ENCODE measurements at regions not wholly inside any gene's neighbourhood (a gene's known extent, or its start where the extent isn't known, plus 50 kb on each side); places are given as distances from the start of the nearest gene placed in this dataset.
"Not testable (repeated sequence)": the region's sequence is repeated elsewhere in the genome, so short reads cannot be mapped to it uniquely, and the experiment has no call there.

DNA sequence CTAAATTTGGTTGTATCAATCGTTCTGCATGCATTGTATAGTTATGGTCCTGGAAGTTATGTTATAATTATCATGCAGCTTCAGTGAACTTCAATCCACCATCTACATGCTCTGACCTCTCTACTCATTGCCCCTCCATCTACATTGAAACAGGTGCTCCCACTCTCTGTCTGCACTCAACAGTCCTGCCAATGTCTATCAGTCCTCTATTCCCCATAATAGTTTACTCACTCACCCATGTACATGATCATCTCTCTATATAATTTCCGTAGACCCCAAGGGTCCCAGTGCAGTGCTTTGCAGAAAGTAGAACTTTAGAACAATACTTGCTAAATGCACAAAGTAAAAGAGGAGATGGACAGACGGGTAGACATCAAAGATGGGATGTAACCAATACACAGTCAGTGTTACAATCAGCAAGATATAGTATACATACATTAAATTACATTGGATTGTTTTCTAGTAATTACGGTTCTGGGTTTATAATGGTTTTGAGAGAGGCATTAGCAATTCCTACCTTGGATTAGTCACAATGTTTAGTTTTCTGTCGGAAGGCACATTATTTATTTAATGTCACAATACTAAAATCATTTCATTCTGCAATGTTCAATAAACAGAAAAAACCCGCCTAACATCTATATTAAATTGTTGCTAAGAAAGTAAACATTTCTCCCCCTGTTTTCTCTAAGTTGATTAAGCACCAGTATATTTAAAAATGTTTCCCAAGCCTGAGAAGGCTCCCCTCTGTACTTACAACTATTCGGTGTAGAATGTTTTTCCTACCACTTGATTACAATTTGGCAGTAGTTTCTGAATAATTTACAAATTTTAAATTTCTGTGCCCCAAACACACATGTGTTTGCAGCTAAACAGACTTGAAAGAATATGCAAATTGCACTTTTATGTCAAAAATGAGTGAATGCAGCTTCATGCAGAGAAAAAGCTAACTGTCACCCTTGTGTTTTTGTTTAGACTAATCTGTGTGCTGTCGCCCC, 94.4 kb upstream of the SIX2 start:
- Mint-ChIP-seq H3K36me3 (ENCODE audit: unreplicated experiment) (no peaks in the 10 kb centered on the region), H3K27ac (ENCODE audit: unreplicated experiment) (no peak overlapping the region), H3K4me1 (ENCODE audit: unreplicated experiment) (peaks cover 15% of the 10 kb centered on the region)

DNA sequence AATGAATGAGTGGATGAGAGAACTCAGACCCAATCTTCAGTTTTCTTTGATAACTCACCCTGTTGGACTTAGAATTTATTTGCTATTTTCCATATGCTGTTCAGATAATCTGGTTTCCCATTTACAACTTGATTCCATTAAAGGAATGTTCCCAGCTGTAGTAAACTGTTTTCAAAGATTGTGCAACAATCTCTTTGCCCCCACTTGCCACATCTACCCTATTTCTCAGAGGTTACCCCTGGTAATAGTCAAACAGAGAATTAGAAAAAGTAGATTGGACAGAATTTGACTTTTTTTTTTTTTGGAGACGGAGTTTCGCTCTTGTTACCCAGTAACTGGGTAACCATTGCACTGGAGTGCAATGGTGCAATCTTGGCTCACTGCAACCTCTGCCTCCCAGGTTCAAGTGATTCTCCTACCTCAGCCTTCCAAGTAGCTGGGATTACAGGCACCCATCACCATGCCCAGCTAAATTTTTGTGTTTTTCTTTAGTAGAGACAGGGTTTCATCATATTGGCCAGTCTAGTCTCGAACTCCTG, 93.4 kb upstream of the SIX2 start:
- Mint-ChIP-seq H3K27ac (ENCODE audit: unreplicated experiment) (no peak overlapping the region), H3K36me3 (ENCODE audit: unreplicated experiment) (no peaks in the 10 kb centered on the region), H3K27me3 (ENCODE audit: unreplicated experiment) (no peaks in the 10 kb centered on the region), H3K4me1 (ENCODE audit: unreplicated experiment) (peaks cover 15% of the 10 kb centered on the region), H3K4me3 (ENCODE audit: unreplicated experiment) (no peak overlapping the region), H3K9me3 (ENCODE audit: unreplicated experiment) (peaks cover 3% of the 10 kb centered on the region)
- no peak for DNase-seq (ENCODE audit: extremely low spot score, unreplicated experiment)
- TF ChIP-seq, protein P1, sequence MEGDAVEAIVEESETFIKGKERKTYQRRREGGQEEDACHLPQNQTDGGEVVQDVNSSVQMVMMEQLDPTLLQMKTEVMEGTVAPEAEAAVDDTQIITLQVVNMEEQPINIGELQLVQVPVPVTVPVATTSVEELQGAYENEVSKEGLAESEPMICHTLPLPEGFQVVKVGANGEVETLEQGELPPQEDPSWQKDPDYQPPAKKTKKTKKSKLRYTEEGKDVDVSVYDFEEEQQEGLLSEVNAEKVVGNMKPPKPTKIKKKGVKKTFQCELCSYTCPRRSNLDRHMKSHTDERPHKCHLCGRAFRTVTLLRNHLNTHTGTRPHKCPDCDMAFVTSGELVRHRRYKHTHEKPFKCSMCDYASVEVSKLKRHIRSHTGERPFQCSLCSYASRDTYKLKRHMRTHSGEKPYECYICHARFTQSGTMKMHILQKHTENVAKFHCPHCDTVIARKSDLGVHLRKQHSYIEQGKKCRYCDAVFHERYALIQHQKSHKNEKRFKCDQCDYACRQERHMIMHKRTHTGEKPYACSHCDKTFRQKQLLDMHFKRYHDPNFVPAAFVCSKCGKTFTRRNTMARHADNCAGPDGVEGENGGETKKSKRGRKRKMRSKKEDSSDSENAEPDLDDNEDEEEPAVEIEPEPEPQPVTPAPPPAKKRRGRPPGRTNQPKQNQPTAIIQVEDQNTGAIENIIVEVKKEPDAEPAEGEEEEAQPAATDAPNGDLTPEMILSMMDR (IDR thresholded peaks at IDR 0.05) = no peak

More for the DNA sequence above, 94.4 kb upstream of the SIX2 start:
- Mint-ChIP-seq H3K9me3 (ENCODE audit: unreplicated experiment) (peaks cover 3% of the 10 kb centered on the region), H3K27me3 (ENCODE audit: unreplicated experiment) (no peaks in the 10 kb centered on the region), H3K4me3 (ENCODE audit: unreplicated experiment) (no peak overlapping the region)
- TF ChIP-seq, protein P1 (IDR thresholded peaks at IDR 0.05) = no peak
- no peak for DNase-seq (ENCODE audit: extremely low spot score, unreplicated experiment)

DNA sequence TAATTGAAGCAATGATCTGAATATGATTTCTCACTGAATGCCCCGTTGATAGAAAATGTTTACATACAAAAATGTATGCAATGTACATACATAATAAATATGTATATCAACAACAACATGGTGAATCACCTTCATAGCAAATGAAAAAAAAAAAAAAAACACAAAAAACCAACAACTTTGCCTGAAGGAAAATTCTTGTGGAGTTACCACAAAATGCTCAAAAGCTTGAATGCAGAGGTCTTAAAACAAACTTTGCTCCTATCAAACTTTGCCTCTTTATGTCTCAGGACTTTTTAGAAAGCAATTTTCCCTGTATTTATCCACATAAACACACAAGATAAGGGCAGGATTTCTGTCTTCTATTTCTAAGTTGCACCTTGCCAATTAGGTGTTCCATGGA, 92.9 kb upstream of the SIX2 start:
- Mint-ChIP-seq H3K36me3 (ENCODE audit: unreplicated experiment) (no peaks in the 10 kb centered on the region), H3K27ac (ENCODE audit: unreplicated experiment) (no peak overlapping the region), H3K27me3 (ENCODE audit: unreplicated experiment) (no peaks in the 10 kb centered on the region), H3K4me3 (ENCODE audit: unreplicated experiment) (no peak overlapping the region), H3K9me3 (ENCODE audit: unreplicated experiment) (no peaks in the 10 kb centered on the region), H3K4me1 (ENCODE audit: unreplicated experiment) (peaks cover 15% of the 10 kb centered on the region)
- TF ChIP-seq, protein P1 (IDR thresholded peaks at IDR 0.05) = no peak
- DNase-seq (ENCODE audit: extremely low spot score, unreplicated experiment) = no peak

DNA sequence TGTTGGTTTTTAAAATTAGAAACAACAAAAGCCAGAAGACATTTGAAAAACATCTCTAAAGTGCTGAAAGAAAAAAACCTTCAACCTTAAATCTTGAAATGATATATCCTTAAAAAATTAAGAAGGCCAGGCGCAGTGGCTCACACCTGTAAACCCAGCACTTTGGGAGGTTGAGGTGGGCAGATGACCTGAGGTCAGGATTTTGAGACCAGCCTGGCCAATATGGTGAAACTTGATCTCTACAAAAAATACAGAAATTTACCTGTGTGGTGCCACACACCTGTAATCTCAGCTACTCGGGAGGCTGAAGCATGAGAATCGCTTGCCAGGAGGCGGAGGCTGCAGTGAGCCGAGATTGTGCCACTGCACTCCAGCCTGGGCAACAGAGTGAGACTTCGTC, 87.7 kb upstream of the SIX2 start:
- TF ChIP-seq, protein P1 (IDR thresholded peaks at IDR 0.05) = no peak
- Mint-ChIP-seq H3K27ac (ENCODE audit: unreplicated experiment) (no peak overlapping the region), H3K4me3 (ENCODE audit: unreplicated experiment) (no peak overlapping the region), H3K36me3 (ENCODE audit: unreplicated experiment) (no peaks in the 10 kb centered on the region), H3K4me1 (ENCODE audit: unreplicated experiment) (peaks cover 2% of the 10 kb centered on the region), H3K27me3 (ENCODE audit: unreplicated experiment) (peaks cover 7% of the 10 kb centered on the region), H3K9me3 (ENCODE audit: unreplicated experiment) (no peaks in the 10 kb centered on the region)
- DNase-seq (ENCODE audit: extremely low spot score, unreplicated experiment) = no peak

DNA sequence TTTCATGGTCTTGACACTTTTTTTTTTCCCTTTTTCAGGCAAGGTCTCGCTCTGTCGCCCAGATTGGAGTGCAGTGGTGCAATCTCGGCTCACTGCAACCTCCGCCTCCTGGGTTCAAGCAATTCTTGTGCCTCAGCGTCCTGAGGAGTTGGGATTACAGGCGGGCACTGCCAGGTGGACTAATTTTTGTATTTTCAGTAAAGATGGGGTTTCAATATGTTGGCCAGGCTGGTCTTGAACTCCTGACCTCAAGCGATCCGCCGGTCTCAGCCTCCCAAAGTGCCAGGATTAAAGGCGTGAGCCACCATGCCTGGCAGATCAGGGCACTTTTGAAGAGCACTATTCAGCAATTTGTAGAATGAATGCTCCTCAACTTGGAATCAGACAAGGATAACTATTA, 86.8 kb upstream of the SIX2 start:
- H3K9me3 Mint-ChIP-seq (ENCODE audit: unreplicated experiment); H3K4me1 Mint-ChIP-seq (ENCODE audit: unreplicated experiment); H3K27me3 Mint-ChIP-seq (ENCODE audit: unreplicated experiment); H3K36me3 Mint-ChIP-seq (ENCODE audit: unreplicated experiment); H3K4me3 Mint-ChIP-seq (ENCODE audit: unreplicated experiment); H3K27ac Mint-ChIP-seq (ENCODE audit: unreplicated experiment): not testable (repeated sequence)
- peak; percentile 51 for DNase-seq (ENCODE audit: extremely low spot score, unreplicated experiment)

Measured in osteocyte (in vitro differentiated cells).